ENCODE measurements at regions not wholly inside any gene's neighbourhood (a gene's known extent, or its start where the extent isn't known, plus 50 kb on each side); places are given as distances from the start of the nearest gene placed in this dataset.

- Histone ChIP-seq H3K4me1 (ENCODE audit: low read length) (no peaks in the 10 kb centered on the region), H3K36me3 (replicated peaks; ENCODE audit: low read depth, low read length) (no peaks in the 10 kb centered on the region), H3K4me3 (ENCODE audit: low read length) (no peak overlapping the region), H3K9me3 (ENCODE audit: insufficient read depth, low read length) (no peaks in the 10 kb centered on the region), H2AFZ (ENCODE audit: low read depth, low read length) (no peak overlapping the region), H3K4me2 (ENCODE audit: low read length) (no peak overlapping the region), H3K27ac (ENCODE audit: low read length) (no peak overlapping the region), H3K79me2 (ENCODE audit: low read length) (no peaks in the 10 kb centered on the region), H3K27me3 (ENCODE audit: low read depth, low read length) (no peaks in the 10 kb centered on the region), H4K20me1 (ENCODE audit: insufficient read depth, low read length) (no peaks in the 10 kb centered on the region), H3K9ac (ENCODE audit: low read length) (no peak overlapping the region)
- TF ChIP-seq CTCF (IDR thresholded peaks at IDR 0.05; ENCODE audit: low read depth, low read length) (no peak), EZH2phosphoT487 (IDR thresholded peaks at IDR 0.05; ENCODE audit: low read depth) (no peak)
These were observed 382.2 kb upstream of the ZFHX3 start for GRCh38 chr16:73430138-73430537.

- H3K4me1 ChIP-seq (ENCODE audit: low read length), result no peaks in the 10 kb centered on the region
- H4K20me1 ChIP-seq (ENCODE audit: insufficient read depth, low read length), result no peaks in the 10 kb centered on the region
- H3K4me3 ChIP-seq (ENCODE audit: low read length), result no peak overlapping the region
- H3K27ac ChIP-seq (ENCODE audit: low read length), result no peak overlapping the region
- no peak overlapping the region for H3K9ac ChIP-seq (ENCODE audit: low read length)
- H3K79me2 ChIP-seq (ENCODE audit: low read length), result no peaks in the 10 kb centered on the region
- H3K27me3 ChIP-seq (ENCODE audit: low read depth, low read length), result no peaks in the 10 kb centered on the region
- H2AFZ ChIP-seq (ENCODE audit: low read depth, low read length), result no peak overlapping the region
- H3K36me3 ChIP-seq (replicated peaks; ENCODE audit: low read depth, low read length), result no peaks in the 10 kb centered on the region
- no peak for TF ChIP-seq CTCF (IDR thresholded peaks at IDR 0.05; ENCODE audit: low read depth, low read length)
- TF ChIP-seq EZH2phosphoT487 (IDR thresholded peaks at IDR 0.05; ENCODE audit: low read depth), result no peak
- no peak overlapping the region for H3K4me2 ChIP-seq (ENCODE audit: low read length)
- no peaks in the 10 kb centered on the region for H3K9me3 ChIP-seq (ENCODE audit: insufficient read depth, low read length)
These were observed 380.2 kb upstream of the ZFHX3 start for GRCh38 chr16:73428121-73428520.

- no peak overlapping the region for H3K4me3 ChIP-seq (ENCODE audit: low read length)
- H3K4me1 ChIP-seq (ENCODE audit: low read length), result no peaks in the 10 kb centered on the region
- no peak overlapping the region for H3K9ac ChIP-seq (ENCODE audit: low read length)
- no peaks in the 10 kb centered on the region for H3K9me3 ChIP-seq (ENCODE audit: insufficient read depth, low read length)
- no peaks in the 10 kb centered on the region for H3K27me3 ChIP-seq (ENCODE audit: low read depth, low read length)
- H3K27ac ChIP-seq (ENCODE audit: low read length), result no peak overlapping the region
- no peak overlapping the region for H2AFZ ChIP-seq (ENCODE audit: low read depth, low read length)
- H3K79me2 ChIP-seq (ENCODE audit: low read length), result no peaks in the 10 kb centered on the region
- no peak overlapping the region for H3K4me2 ChIP-seq (ENCODE audit: low read length)
- H4K20me1 ChIP-seq (ENCODE audit: insufficient read depth, low read length), result no peaks in the 10 kb centered on the region
- no peaks in the 10 kb centered on the region for H3K36me3 ChIP-seq (replicated peaks; ENCODE audit: low read depth, low read length)
- no peak for TF ChIP-seq CTCF (IDR thresholded peaks at IDR 0.05; ENCODE audit: low read depth, low read length)
- TF ChIP-seq EZH2phosphoT487 (IDR thresholded peaks at IDR 0.05; ENCODE audit: low read depth), result no peak
These were observed 379.2 kb upstream of the ZFHX3 start for GRCh38 chr16:73427164-73427563.

GRCh38 chr16:73426433-73427160 lies 378.7 kb upstream of the ZFHX3 start:
- no peak overlapping the region for H3K27ac ChIP-seq (ENCODE audit: low read length)
- TF ChIP-seq EZH2phosphoT487 (IDR thresholded peaks at IDR 0.05; ENCODE audit: low read depth), result no peak
- TF ChIP-seq CTCF (IDR thresholded peaks at IDR 0.05; ENCODE audit: low read depth, low read length), result no peak
- H3K79me2 ChIP-seq (ENCODE audit: low read length), result no peaks in the 10 kb centered on the region
- no peak overlapping the region for H2AFZ ChIP-seq (ENCODE audit: low read depth, low read length)
- no peaks in the 10 kb centered on the region; the same call in 1 of the 2 replicates for H3K27me3 ChIP-seq (ENCODE audit: low read depth, low read length)
- H3K4me2 ChIP-seq (ENCODE audit: low read length), result no peak overlapping the region
- H4K20me1 ChIP-seq (ENCODE audit: insufficient read depth, low read length), result no peaks in the 10 kb centered on the region
- no peaks in the 10 kb centered on the region for H3K36me3 ChIP-seq (replicated peaks; ENCODE audit: low read depth, low read length)
- no peak overlapping the region for H3K9ac ChIP-seq (ENCODE audit: low read length)
- H3K9me3 ChIP-seq (ENCODE audit: insufficient read depth, low read length), result no peaks in the 10 kb centered on the region
- no peaks in the 10 kb centered on the region for H3K4me1 ChIP-seq (ENCODE audit: low read length)
- no peak overlapping the region for H3K4me3 ChIP-seq (ENCODE audit: low read length)
